HCT116 (cell line): ENCODE measurements at regions not wholly inside any gene's neighbourhood (a gene's known extent, or its start where the extent isn't known, plus 50 kb on each side); places are given as distances from the start of the nearest gene placed in this dataset.

Experiments
- ATAC-seq: fragments of 200-7000 bp; cut with Tn5 transposase; 2 replicates; pipeline ENCODE4 v1.9.1; 2020; ENCODE audit warnings: mild to moderate bottlenecking, moderate library complexity
- BruUV-seq: library from RNA; stranded (reverse); fragments of 400-500 nt; replicated peaks from 2 replicates; lab custom pipeline; 2021; lab: Mats Ljungman, UMichigan
- CTCF ChIA-PET: fragments of 300-600 bp; sonication (Branson Sonifier 250); formaldehyde crosslinking; loops from one replicate; lab custom pipeline; 2021; ENCODE audit warnings: antibody characterized with exemption; lab: Charles Lee
- POLR2A ChIA-PET: fragments of 300-600, 350-600 bp; sonication (Branson Sonifier 250); formaldehyde crosslinking; loops from one replicate; lab custom pipeline; 2021; ENCODE audit warnings: antibody characterized with exemption; lab: Charles Lee
- RAD21 ChIA-PET, 2 experiments: fragments of 300-600 bp; sonication (Branson Sonifier 250); formaldehyde crosslinking; loops; one replicate each; lab custom pipeline; 2023; ENCODE audit warnings: low total read pairs in 2 of 2; ENCODE audit not compliant: uncharacterized antibody in 2 of 2, unreplicated experiment in 2 of 2, low non-redundant PET in 1 of 2; lab: Charles Lee
- DNase-seq: peaks from one replicate; pipeline ENCODE4 v3.0.0-alpha.2; 2010; ENCODE audit warnings: low read depth, low spot score
- H2AFZ ChIP-seq: fragments of 200-600 bp; shearing (Covaris generic), sonication (generic); 2 replicates; pipeline ENCODE4 v1.6.1; 2017; ENCODE audit warnings: low read depth, mixed run types, mixed read lengths, antibody characterized with exemption, low read length; ENCODE audit not compliant: poor library complexity, severe bottlenecking
- H3K27ac ChIP-seq: 2 replicates; pipeline ENCODE4 v1.5.1; 2012; ENCODE audit warnings: low read depth, low read length
- H3K27me3 ChIP-seq: fragments of 200-600 bp; sonication (generic); 2 replicates; pipeline ENCODE4 v1.6.1; 2016; ENCODE audit warnings: mixed run types, low read length, mixed read lengths; ENCODE audit not compliant: insufficient read depth
- H3K36me3 ChIP-seq, 2 experiments: fragments of 200-500 bp in 1 of 2; fragments of 200-600 bp in 1 of 2; sonication (Bioruptor generic) in 1 of 2; sonication (generic) in 1 of 2; 2 replicates each; pipeline versions ENCODE4 v1.5.1 to v1.6.1; 2014 to 2016; ENCODE audit warnings: low read length in 2 of 2, inconsistent platforms in 1 of 2, mixed read lengths in 1 of 2, mixed run types in 1 of 2; ENCODE audit not compliant: insufficient read depth in 2 of 2, control insufficient read depth in 1 of 2
- H3K4me1 ChIP-seq, 2 experiments: fragments of 200-600 bp in 1 of 2; sonication (generic) in 1 of 2; 2 replicates each; pipeline versions ENCODE4 v1.5.1 to v1.6.1; 2012 to 2017; ENCODE audit warnings: low read length in 2 of 2, inconsistent platforms in 1 of 2, mild to moderate bottlenecking in 1 of 2, mixed read lengths in 1 of 2, mixed run types in 1 of 2, moderate library complexity in 1 of 2; ENCODE audit not compliant: insufficient read depth in 2 of 2, control insufficient read depth in 1 of 2
- H3K4me2 ChIP-seq: fragments of 200-600 bp; sonication (generic); 2 replicates; pipeline ENCODE4 v1.6.1; 2017; ENCODE audit warnings: mixed run types, low read length, mixed read lengths
- H3K4me3 ChIP-seq, 2 experiments: fragments of 200-600 bp in 1 of 2; sonication (generic) in 1 of 2; replicated peaks in 1 of 2; 2 replicates each; pipeline ENCODE4 v1.5.1; 2011 to 2016; ENCODE audit warnings: low read length in 2 of 2, control low read depth in 1 of 2, low read depth in 1 of 2, mild to moderate bottlenecking in 1 of 2, mixed read lengths in 1 of 2, mixed run types in 1 of 2
- H3K79me2 ChIP-seq: fragments of 200-600 bp; sonication (generic); 2 replicates; pipeline ENCODE4 v1.6.1; 2017; ENCODE audit warnings: mild to moderate bottlenecking, mixed run types, low read length, moderate library complexity, mixed read lengths; ENCODE audit not compliant: insufficient read depth
- H3K9ac ChIP-seq: fragments of 200-600 bp; sonication (generic); 2 replicates; pipeline ENCODE4 v1.6.1; 2016; ENCODE audit warnings: low read length, mixed read lengths
- H3K9me2 ChIP-seq: fragments of 200-600 bp; sonication (generic), shearing (Covaris generic); 2 replicates; pipeline ENCODE4 v1.6.1; 2017; ENCODE audit warnings: mixed run types, mild to moderate bottlenecking, moderate library complexity; ENCODE audit not compliant: insufficient read depth
- H3K9me3 ChIP-seq, 2 experiments: fragments of 200-500 bp in 1 of 2; fragments of 200-600 bp in 1 of 2; sonication (Bioruptor generic) in 1 of 2; sonication (generic) in 1 of 2; 2 replicates each; pipeline ENCODE4 v1.6.1; 2014 to 2017; ENCODE audit warnings: low read length in 2 of 2, mixed read lengths in 2 of 2, inconsistent platforms in 1 of 2, low read depth in 1 of 2, mild to moderate bottlenecking in 1 of 2, mixed run types in 1 of 2, moderate library complexity in 1 of 2; ENCODE audit not compliant: control insufficient read depth in 1 of 2, insufficient read depth in 1 of 2
- H4K20me1 ChIP-seq: fragments of 200-600 bp; sonication (generic), shearing (Covaris generic); 2 replicates; pipeline ENCODE4 v1.6.1; 2017; ENCODE audit warnings: mixed run types, mild to moderate bottlenecking, moderate library complexity; ENCODE audit not compliant: insufficient read depth
- ATF3 ChIP-seq: IDR thresholded peaks from 2 replicates; pipeline ENCODE4 v1.6.1; 2012
- CBX3 ChIP-seq: IDR thresholded peaks from 2 replicates; pipeline ENCODE4 v1.6.1; 2012; ENCODE audit warnings: low read depth
- CTCF ChIP-seq, 3 experiments: fragments of 200-600 bp in 1 of 3; sonication (generic) in 1 of 3; IDR thresholded peaks in 2 of 3; conservative IDR thresholded peaks in 1 of 3; 2 replicates each; pipeline ENCODE4 v1.5.1; 2012 to 2017; ENCODE audit warnings: low read depth in 2 of 3, low read length in 2 of 3, antibody characterized with exemption in 1 of 3, borderline replicate concordance in 1 of 3, control low read depth in 1 of 3, mild to moderate bottlenecking in 1 of 3, mixed read lengths in 1 of 3, mixed run types in 1 of 3, moderate library complexity in 1 of 3; ENCODE audit not compliant: insufficient read depth in 1 of 3
- ELF1 ChIP-seq: IDR thresholded peaks from 2 replicates; pipeline ENCODE4 v1.6.1; 2012; ENCODE audit warnings: low read depth, borderline replicate concordance
- EZH2 ChIP-seq: fragments of 200-600 bp; sonication (generic); IDR thresholded peaks from 2 replicates; pipeline ENCODE4 v1.6.1; 2017; ENCODE audit warnings: antibody characterized with exemption, mixed run types
- EZH2phosphoT487 ChIP-seq: fragments of 200-600 bp; IDR thresholded peaks from 2 replicates; pipeline ENCODE4 v1.6.1; 2018; ENCODE audit warnings: antibody characterized with exemption, borderline replicate concordance
- FOSL1 ChIP-seq: IDR thresholded peaks from 2 replicates; pipeline ENCODE4 v1.6.1; 2012; ENCODE audit warnings: low read depth
- JUND ChIP-seq: IDR thresholded peaks from 2 replicates; pipeline ENCODE4 v1.6.1; 2012
- POLR2AphosphoS5 ChIP-seq: IDR thresholded peaks from 2 replicates; pipeline ENCODE4 v1.6.1; 2011; ENCODE audit warnings: mild to moderate bottlenecking, low read depth, low read length, moderate library complexity
- YY1 ChIP-seq: IDR thresholded peaks from 2 replicates; pipeline ENCODE4 v1.6.1; 2011; ENCODE audit warnings: low read length, low read depth, moderate library complexity, mild to moderate bottlenecking; ENCODE audit not compliant: insufficient replicate concordance; ENCODE audit errors: extremely low read depth
- ZNF274 ChIP-seq: fragments of 200-500 bp; sonication (Bioruptor generic); IDR thresholded peaks from 2 replicates; pipeline ENCODE4 v1.6.1; 2014; ENCODE audit warnings: mild to moderate bottlenecking, low read depth, low read length, inconsistent platforms
- intact Hi-C: fragments of 100-400 bp; cut with micrococcal nuclease; formaldehyde crosslinking; loops from 2 replicates; pipeline ENCODE4 v1.10.0; 2022

GRCh38 chr10:3538291-3538655, 246.7 kb downstream of the KLF6 start (continued):
- TF ChIP-seq CBX3 (no peak), ELF1 (no peak), FOSL1 (no peak), JUND (no peak), CTCF (IDR thresholded peaks at IDR 0.05 in 2 of 3, conservative IDR thresholded peaks at IDR 0.05 in 1 of 3; ENCODE audit: borderline replicate concordance in 1 of 3, insufficient read depth in 1 of 3, low read depth in 2 of 3, low read length in 2 of 3) (no peak)

GRCh38 chr10:3537518-3537917, 247.5 kb downstream of the KLF6 start:
- ChIA-PET RAD21 (no interaction called here), CTCF (no interaction called here)
- BruUV-seq: no TSS peak

More at GRCh38 chr10:3537518-3537917, 247.5 kb downstream of the KLF6 start:
- no peaks in the 10 kb centered on the region for H3K27me3 ChIP-seq
- POLR2A ChIA-PET: no interaction called here
- no peaks in the 10 kb centered on the region for H3K79me2 ChIP-seq
- TF ChIP-seq POLR2AphosphoS5 (no peak), ATF3 (no peak), CBX3 (no peak), EZH2phosphoT487 (no peak), YY1 (no peak), FOSL1 (no peak), EZH2 (no peak), ZNF274 (no peak)
- TF ChIP-seq, all 23 proteins: peak for 0
- Histone ChIP-seq H3K9me3 (no peaks in the 10 kb centered on the region), H3K27ac (no peak overlapping the region), H3K4me1 (peaks cover 7 to 21% of the 10 kb centered on the region in 2 experiments; a peak in 3 of 4 replicates), H2AFZ (no peak overlapping the region), H3K9ac (no peak overlapping the region), H3K4me2 (no peak overlapping the region), H3K4me3 (no peak overlapping the region), H4K20me1 (no peaks in the 10 kb centered on the region), H3K9me2 (no peaks in the 10 kb centered on the region), H3K36me3 (no peaks in the 10 kb centered on the region)
- intact Hi-C loops: no loop called here
- DNase-seq (no peak), ATAC-seq (no peak)
